SK-N-SH treated with all-trans-retinoic acid at 6 μM for 48 hours (cell line): ENCODE measurements at regions not wholly inside any gene's neighbourhood (a gene's known extent, or its start where the extent isn't known, plus 50 kb on each side); places are given as distances from the start of the nearest gene placed in this dataset.

Source experiments
- ATAC-seq: fragments of 200-7000 bp; cut with Tn5 transposase; 3 replicates; pipeline ENCODE4 v1.9.1; 2020; ENCODE audit warnings: mild to moderate bottlenecking, moderate library complexity
- ARNTL ChIP-seq: fragments of 450-650 bp; formaldehyde crosslinking; IDR thresholded peaks from 2 replicates; pipeline ENCODE4 v1.5.0; 2020; ENCODE audit warnings: low read depth, mild to moderate bottlenecking, moderate library complexity, borderline replicate concordance
- BACH2 ChIP-seq: fragments of 250-450 bp; sonication (Bioruptor Pico); IDR thresholded peaks from 2 replicates; pipeline ENCODE4 v1.9.0; 2021; ENCODE audit warnings: mild to moderate bottlenecking, borderline replicate concordance
- CREB5 ChIP-seq: fragments of 250-450 bp; sonication (Bioruptor Pico); IDR thresholded peaks from 2 replicates; pipeline ENCODE4 v1.5.1; 2020; ENCODE audit warnings: low read depth, mild to moderate bottlenecking, moderate library complexity
- CSDC2 ChIP-seq: fragments of 250-450 bp; sonication (Bioruptor Pico); IDR thresholded peaks from 2 replicates; pipeline ENCODE4 v1.5.0; 2020; ENCODE audit warnings: mild to moderate bottlenecking, moderate library complexity
- CSRNP3 ChIP-seq: fragments of 250-450 bp; sonication (Bioruptor Pico); IDR thresholded peaks from 2 replicates; pipeline ENCODE4 v1.5.1; 2021; ENCODE audit warnings: mild to moderate bottlenecking, moderate library complexity
- ESRRG ChIP-seq: fragments of 250-450 bp; sonication (Bioruptor Pico); IDR thresholded peaks from 2 replicates; pipeline ENCODE4 v1.6.1; 2021; ENCODE audit warnings: mild to moderate bottlenecking
- GLIS3 ChIP-seq: fragments of 250-450 bp; sonication (Bioruptor Pico); IDR thresholded peaks from 2 replicates; pipeline ENCODE4 v1.5.0; 2020; ENCODE audit warnings: mild to moderate bottlenecking, moderate library complexity
- ISL1 ChIP-seq: fragments of 250-450 bp; sonication (Bioruptor Pico); IDR thresholded peaks from 2 replicates; pipeline ENCODE4 v2.1.2; 2022; ENCODE audit warnings: mild to moderate bottlenecking, moderate library complexity
- OSR1 ChIP-seq: fragments of 250-450 bp; sonication (Bioruptor Pico); IDR thresholded peaks from 2 replicates; pipeline ENCODE4 v1.8.0; 2022; ENCODE audit warnings: moderate library complexity, mild to moderate bottlenecking, inconsistent platforms
- POU6F1 ChIP-seq: fragments of 250-450 bp; sonication (Bioruptor Pico); IDR thresholded peaks from 2 replicates; pipeline ENCODE4 v1.8.0; 2021; ENCODE audit warnings: low read depth, mild to moderate bottlenecking, moderate library complexity, borderline replicate concordance
- PPARA ChIP-seq: fragments of 250-450 bp; sonication (Bioruptor Pico); IDR thresholded peaks from 2 replicates; pipeline ENCODE4 v1.5.0; 2020; ENCODE audit warnings: mild to moderate bottlenecking, borderline replicate concordance
- RARB ChIP-seq: fragments of 250-450 bp; sonication (Bioruptor Pico); IDR thresholded peaks from 2 replicates; pipeline ENCODE4 v1.8.0; 2021; ENCODE audit warnings: mild to moderate bottlenecking, moderate library complexity
- SNAI2 ChIP-seq: fragments of 250-450 bp; sonication (Bioruptor Pico); IDR thresholded peaks from 2 replicates; pipeline ENCODE4 v1.5.0; 2020; ENCODE audit warnings: mild to moderate bottlenecking, moderate library complexity
- TCF4 ChIP-seq: fragments of 250-450 bp; sonication (Bioruptor Pico); IDR thresholded peaks from 2 replicates; pipeline ENCODE4 v1.8.0; 2021; ENCODE audit warnings: mild to moderate bottlenecking, moderate library complexity, borderline replicate concordance
- TOX ChIP-seq: fragments of 250-450 bp; sonication (Bioruptor Pico); IDR thresholded peaks from 2 replicates; pipeline ENCODE4 v1.8.0; 2021; ENCODE audit warnings: mild to moderate bottlenecking, moderate library complexity, borderline replicate concordance
- TSHZ2 ChIP-seq: fragments of 250-450 bp; sonication (Bioruptor Pico); IDR thresholded peaks from 2 replicates; pipeline ENCODE4 v1.5.0; 2020; ENCODE audit warnings: mild to moderate bottlenecking, moderate library complexity
- ZC3H10 ChIP-seq: fragments of 250-450 bp; sonication (Bioruptor Pico); IDR thresholded peaks from 2 replicates; pipeline ENCODE4 v1.5.1; 2021; ENCODE audit warnings: mild to moderate bottlenecking, moderate library complexity
- ZFP3 ChIP-seq: fragments of 250-450 bp; sonication (Bioruptor Pico); IDR thresholded peaks from 2 replicates; pipeline ENCODE4 v1.5.0; 2020; ENCODE audit warnings: mild to moderate bottlenecking, moderate library complexity
- ZFP30 ChIP-seq: fragments of 450-650 bp; formaldehyde crosslinking; IDR thresholded peaks from 2 replicates; pipeline ENCODE4 v1.5.0; 2022; ENCODE audit warnings: mild to moderate bottlenecking, moderate library complexity
- ZNF565 ChIP-seq: fragments of 450-650 bp; formaldehyde crosslinking; conservative IDR thresholded peaks from 2 replicates; pipeline ENCODE4 v1.5.0; 2020; ENCODE audit warnings: low read depth, mild to moderate bottlenecking, moderate library complexity
- ZNF70 ChIP-seq: fragments of 450-650 bp; formaldehyde crosslinking; IDR thresholded peaks from 2 replicates; pipeline ENCODE4 v1.5.0; 2020; ENCODE audit warnings: mild to moderate bottlenecking, moderate library complexity

- no peak for ATAC-seq
- no peak for TF ChIP-seq ZC3H10
- no peak for TF ChIP-seq RARB (CRISPR knock-in tag)
- TF ChIP-seq CREB5 (CRISPR knock-in tag) = no peak
- TF ChIP-seq ZNF70 (CRISPR knock-in tag) = no peak
- no peak for TF ChIP-seq TCF4
- no peak for TF ChIP-seq ZNF565
- TF ChIP-seq TSHZ2 = no peak
- no peak for TF ChIP-seq ZFP30
- TF ChIP-seq ZFP3 (CRISPR knock-in tag) = no peak
- TF ChIP-seq BACH2 (CRISPR knock-in tag) = no peak
- TF ChIP-seq ARNTL (CRISPR knock-in tag) = no peak
Measured at GRCh38 chr7:159318682-159319351, 174.2 kb upstream of the VIPR2 start.

- ATAC-seq = no peak
- TF ChIP-seq CSDC2 (CRISPR knock-in tag) (no peak), ZNF565 (no peak), OSR1 (CRISPR knock-in tag) (no peak), SNAI2 (CRISPR knock-in tag) (no peak), RARB (CRISPR knock-in tag) (no peak), TCF4 (peak; percentile 18; the same call in 1 of the 2 replicates), ISL1 (CRISPR knock-in tag) (peak; percentile 48), ZFP3 (CRISPR knock-in tag) (no peak), CSRNP3 (CRISPR knock-in tag) (no peak), TOX (CRISPR knock-in tag) (no peak), ARNTL (CRISPR knock-in tag) (no peak), PPARA (no peak), ESRRG (CRISPR knock-in tag) (no peak), CREB5 (CRISPR knock-in tag) (peak; percentile 29; the same call in 1 of the 2 replicates), ZNF70 (CRISPR knock-in tag) (no peak), ZC3H10 (no peak)
Measured at GRCh38 chr7:159317294-159317693, 172.6 kb upstream of the VIPR2 start.

GRCh38 chr7:159311172-159311494 is 166.5 kb upstream of the VIPR2 start:
- no peak for ATAC-seq
- TF ChIP-seq ZC3H10 (no peak), ZNF70 (CRISPR knock-in tag) (no peak), SNAI2 (CRISPR knock-in tag) (no peak), BACH2 (CRISPR knock-in tag) (no peak), GLIS3 (CRISPR knock-in tag) (no peak), ARNTL (CRISPR knock-in tag) (no peak), POU6F1 (CRISPR knock-in tag) (no peak), ESRRG (CRISPR knock-in tag) (no peak), ZFP30 (no peak), ISL1 (CRISPR knock-in tag) (no peak), ZNF565 (no peak), TOX (CRISPR knock-in tag) (no peak)
